Neural progenitor cell (in vitro differentiated cells): ENCODE measurements at regions not wholly inside any gene's neighbourhood (a gene's known extent, or its start where the extent isn't known, plus 50 kb on each side); places are given as distances from the start of the nearest gene placed in this dataset.

Experiments
- EZH2 ChIP-seq: fragments of 200-600 bp; sonication (generic); IDR thresholded peaks from 2 replicates; pipeline ENCODE4 v1.6.1; 2017; ENCODE audit warnings: antibody characterized with exemption, mild to moderate bottlenecking, moderate library complexity
- EZH2phosphoT487 ChIP-seq: fragments of 200-600 bp; sonication (generic); IDR thresholded peaks from 2 replicates; pipeline ENCODE4 v1.6.1; 2017; ENCODE audit warnings: antibody characterized with exemption
- TF ChIP-seq, protein P1 (sequence below): fragments of 200-600 bp; sonication (generic); IDR thresholded peaks from 2 replicates; pipeline ENCODE4 v1.5.1; 2017; ENCODE audit warnings: antibody characterized with exemption, mild to moderate bottlenecking

DNA sequence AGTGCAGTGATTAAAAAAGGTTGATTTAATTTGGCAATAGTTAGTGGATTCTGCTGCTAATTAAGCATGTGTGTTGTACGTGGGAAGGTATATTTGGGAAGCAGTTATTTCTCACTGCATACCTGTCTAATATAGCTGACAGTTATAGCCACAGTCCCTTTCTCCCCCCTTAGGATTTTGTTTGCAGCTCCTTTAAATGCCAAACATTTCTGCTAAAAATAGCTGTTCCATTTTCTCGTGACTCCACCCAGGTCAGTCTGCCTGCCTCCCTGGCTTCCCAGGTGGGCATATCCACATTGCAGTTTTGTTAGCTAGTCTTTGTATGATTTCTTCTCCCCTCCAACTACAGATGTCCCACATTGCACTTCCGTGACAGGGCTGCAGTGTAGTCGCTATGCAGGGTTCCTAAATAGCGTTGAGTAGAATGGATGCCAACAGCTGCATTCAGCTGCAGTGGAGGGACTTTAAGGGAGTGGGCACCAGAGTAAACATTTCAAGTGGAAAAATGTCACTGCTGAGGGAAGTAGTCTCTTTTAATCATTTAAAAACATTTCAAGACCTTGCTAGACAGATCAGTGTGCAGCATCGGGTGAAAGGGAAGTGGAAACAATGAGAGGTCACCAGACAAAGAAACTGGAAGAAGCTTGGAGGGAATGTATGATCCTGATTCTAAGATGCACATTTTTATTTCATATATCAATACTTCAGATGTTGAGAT is 326.3 kb downstream of the RAPGEF2 start:
- TF ChIP-seq EZH2phosphoT487: no peak
- TF ChIP-seq, protein P1, sequence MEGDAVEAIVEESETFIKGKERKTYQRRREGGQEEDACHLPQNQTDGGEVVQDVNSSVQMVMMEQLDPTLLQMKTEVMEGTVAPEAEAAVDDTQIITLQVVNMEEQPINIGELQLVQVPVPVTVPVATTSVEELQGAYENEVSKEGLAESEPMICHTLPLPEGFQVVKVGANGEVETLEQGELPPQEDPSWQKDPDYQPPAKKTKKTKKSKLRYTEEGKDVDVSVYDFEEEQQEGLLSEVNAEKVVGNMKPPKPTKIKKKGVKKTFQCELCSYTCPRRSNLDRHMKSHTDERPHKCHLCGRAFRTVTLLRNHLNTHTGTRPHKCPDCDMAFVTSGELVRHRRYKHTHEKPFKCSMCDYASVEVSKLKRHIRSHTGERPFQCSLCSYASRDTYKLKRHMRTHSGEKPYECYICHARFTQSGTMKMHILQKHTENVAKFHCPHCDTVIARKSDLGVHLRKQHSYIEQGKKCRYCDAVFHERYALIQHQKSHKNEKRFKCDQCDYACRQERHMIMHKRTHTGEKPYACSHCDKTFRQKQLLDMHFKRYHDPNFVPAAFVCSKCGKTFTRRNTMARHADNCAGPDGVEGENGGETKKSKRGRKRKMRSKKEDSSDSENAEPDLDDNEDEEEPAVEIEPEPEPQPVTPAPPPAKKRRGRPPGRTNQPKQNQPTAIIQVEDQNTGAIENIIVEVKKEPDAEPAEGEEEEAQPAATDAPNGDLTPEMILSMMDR: no peak
- no peak for TF ChIP-seq EZH2
